ENCODE measurements at regions not wholly inside any gene's neighbourhood (a gene's known extent, or its start where the extent isn't known, plus 50 kb on each side); places are given as distances from the start of the nearest gene placed in this dataset.
A peak's percentile ranks its signal among the peaks of the same experiment; 100 is the strongest.

GRCh38 chr22:27028093-27028492, 370.7 kb downstream of the MIAT start:
- no peak for DNase-seq (ENCODE audit: low read depth in 1 of 2, low spot score in 1 of 2)
- Histone ChIP-seq H3K36me3 (no peaks in the 10 kb centered on the region), H3K4me3 (no peak overlapping the region), H3K27ac (no peak overlapping the region), H3K27me3 (peaks cover 18% of the 10 kb centered on the region), H3K4me1 (ENCODE audit: low read depth) (no peaks in the 10 kb centered on the region), H3K9me3 (ENCODE audit: low read depth) (no peaks in the 10 kb centered on the region)
- TF ChIP-seq CTCF (IDR thresholded peaks at IDR 0.05; ENCODE audit: low read depth, low read length): no peak

GRCh38 chr22:27029584-27030130, 372.3 kb downstream of the MIAT start:
- no peak for TF ChIP-seq CTCF (IDR thresholded peaks at IDR 0.05; ENCODE audit: low read depth, low read length)
- Histone ChIP-seq H3K36me3 (no peaks in the 10 kb centered on the region), H3K4me3 (no peak overlapping the region), H3K9me3 (ENCODE audit: low read depth) (no peaks in the 10 kb centered on the region), H3K4me1 (ENCODE audit: low read depth) (no peaks in the 10 kb centered on the region), H3K27me3 (peaks cover 32% of the 10 kb centered on the region), H3K27ac (no peak overlapping the region)
- no peak for DNase-seq (ENCODE audit: low read depth in 1 of 2, low spot score in 1 of 2)

- Histone ChIP-seq H3K36me3 (no peaks in the 10 kb centered on the region), H3K9me3 (ENCODE audit: low read depth) (no peaks in the 10 kb centered on the region), H3K4me3 (no peak overlapping the region), H3K27me3 (peaks cover 40% of the 10 kb centered on the region), H3K27ac (no peak overlapping the region), H3K4me1 (ENCODE audit: low read depth) (no peaks in the 10 kb centered on the region)
- peak; percentile 4 to 49 for DNase-seq (ENCODE audit: low read depth in 1 of 2, low spot score in 1 of 2)
- TF ChIP-seq CTCF (IDR thresholded peaks at IDR 0.05; ENCODE audit: low read depth, low read length): peak; percentile 37
These were observed 374.8 kb downstream of the MIAT start for GRCh38 chr22:27032091-27032761.

- peaks cover 61% of the 10 kb centered on the region for H3K27me3 ChIP-seq
- H3K27ac ChIP-seq: no peak overlapping the region
- TF ChIP-seq CTCF (IDR thresholded peaks at IDR 0.05; ENCODE audit: low read depth, low read length): no peak
- H3K9me3 ChIP-seq (ENCODE audit: low read depth): no peaks in the 10 kb centered on the region
- H3K4me3 ChIP-seq: no peak overlapping the region
- peak; percentile 30 to 92 for DNase-seq (ENCODE audit: low read depth in 1 of 2, low spot score in 1 of 2)
- H3K4me1 ChIP-seq (ENCODE audit: low read depth): peaks cover 4% of the 10 kb centered on the region
- no peaks in the 10 kb centered on the region for H3K36me3 ChIP-seq
These were observed 384.4 kb downstream of the MIAT start for GRCh38 chr22:27041745-27042310.

GRCh38 chr22:27043262-27043661, 385.9 kb downstream of the MIAT start:
- no peak overlapping the region for H3K4me3 ChIP-seq
- H3K4me1 ChIP-seq (ENCODE audit: low read depth): peaks cover 4% of the 10 kb centered on the region
- H3K9me3 ChIP-seq (ENCODE audit: low read depth): no peaks in the 10 kb centered on the region
- H3K27me3 ChIP-seq: peaks cover 54% of the 10 kb centered on the region
- no peak for DNase-seq (ENCODE audit: low read depth in 1 of 2, low spot score in 1 of 2)
- TF ChIP-seq CTCF (IDR thresholded peaks at IDR 0.05; ENCODE audit: low read depth, low read length): no peak
- no peak overlapping the region for H3K27ac ChIP-seq
- no peaks in the 10 kb centered on the region for H3K36me3 ChIP-seq

Measured in cardiac muscle cell (in vitro differentiated cells and primary cell).